ENCODE measurements at regions not wholly inside any gene's neighbourhood (a gene's known extent, or its start where the extent isn't known, plus 50 kb on each side); places are given as distances from the start of the nearest gene placed in this dataset.

GRCh38 chr18:59049721-59050660, 89.7 kb upstream of the SEC11C start:
- no peak for FAIRE-seq
- Histone ChIP-seq H4K5ac (ENCODE audit: insufficient read length, low read depth, low read length) (no peak overlapping the region), H4K20me1 (replicated peaks in 1 of 2; ENCODE audit: control insufficient read depth in 1 of 2, insufficient read depth in 2 of 2, low read length in 2 of 2) (no peaks in the 10 kb centered on the region), H3K27me3 (replicated peaks in 1 of 4; ENCODE audit: control insufficient read depth in 3 of 4, extremely low read depth in 1 of 4, insufficient read depth in 3 of 4, low read length in 3 of 4) (no peaks in the 10 kb centered on the region), H3K9ac (replicated peaks in 1 of 4; ENCODE audit: extremely low read depth in 1 of 4, low read depth in 3 of 4, low read length in 3 of 4) (no peak overlapping the region), H3K4me3 (ENCODE audit: extremely low read depth in 1 of 4, insufficient read depth in 2 of 4, low read depth in 3 of 4, low read length in 4 of 4) (no peak overlapping the region), H3K23ac (ENCODE audit: insufficient read length) (no peak overlapping the region), H2BK20ac (ENCODE audit: low read length) (no peak overlapping the region), H3K27ac (ENCODE audit: low read depth, low read length) (no peak overlapping the region), H3K14ac (ENCODE audit: insufficient read length) (no peak overlapping the region), H3K79me2 (ENCODE audit: control insufficient read depth in 1 of 2, insufficient read depth in 2 of 2, low read length in 2 of 2) (no peaks in the 10 kb centered on the region), H3K18ac (ENCODE audit: extremely low read depth, low read length) (no peak overlapping the region), H4K91ac (replicated peaks; ENCODE audit: insufficient read length, low read length) (peak overlapping the region; percentile 38), H4K8ac (ENCODE audit: extremely low read depth, insufficient read depth, low read length) (no peak overlapping the region; the same call in 1 of the 2 replicates), H2BK5ac (ENCODE audit: low read depth, low read length) (peak overlapping the region; percentile 48; the same call in 1 of the 2 replicates), H3K36me3 (ENCODE audit: control insufficient read depth in 2 of 4, insufficient read depth in 4 of 4, low read length in 3 of 4) (no peaks in the 10 kb centered on the region), H3K4me2 (ENCODE audit: insufficient read depth in 1 of 2, low read depth in 2 of 2, low read length in 2 of 2) (peak overlapping the region; percentile 12 to 32; a peak in 1 of 4 replicates), H3K4me1 (replicated peaks in 1 of 4; ENCODE audit: control insufficient read depth in 3 of 4, insufficient read depth in 4 of 4, low read length in 3 of 4) (peaks cover 5 to 11% (median 7%) of the 10 kb centered on the region in 4 experiments), H3K56ac (replicated peaks; ENCODE audit: insufficient read length, low read depth, low read length) (no peak overlapping the region), H3K4ac (replicated peaks; ENCODE audit: insufficient read length, low read depth, low read length) (no peak overlapping the region), H3K23me2 (ENCODE audit: low read depth, low read length) (no peaks in the 10 kb centered on the region), H3K9me3 (ENCODE audit: insufficient read depth in 2 of 2, low read depth in 1 of 2, low read length in 1 of 2) (no peaks in the 10 kb centered on the region), H2AFZ (ENCODE audit: low read length) (peak overlapping the region; percentile 36), H2BK120ac (replicated peaks; ENCODE audit: low read depth, low read length) (no peak overlapping the region), H2BK12ac (ENCODE audit: low read depth, low read length) (peak overlapping the region; percentile 44; the same call in 1 of the 2 replicates), H2AK5ac (ENCODE audit: low read depth, low read length) (no peak overlapping the region), H2BK15ac (ENCODE audit: low read length) (no peak overlapping the region), H3K79me1 (ENCODE audit: low read depth, low read length) (no peaks in the 10 kb centered on the region)
- DNase-seq (ENCODE audit: low read depth in 1 of 2, low spot score in 2 of 2) = peak in 1 of 2 experiments; percentile 55
- WGBS, 2 experiments (ENCODE audit: extremely low coverage in 1 of 2, insufficient coverage in 1 of 2, insufficient read length in 1 of 2, insufficient replicate concordance in 2 of 2, low coverage in 1 of 2, low lambda C conversion rate in 2 of 2, missing lambda C conversion rate in 1 of 2) = 68% methylated on average over 14 of the region's 14 CpGs; no CpG with 5 or more reads in 1 of the 2 experiments
- CTCF ChIA-PET (ENCODE audit: partially characterized antibody) = interaction anchor here (1.0 to 5.4 kb wide), 8 partner anchors 18 to 286 kb away, joined by 3 to 37 read pairs (median 3); no protein-coding TSS in a partner anchor
- POLR2A ChIA-PET (ENCODE audit: partially characterized antibody) = interaction anchor here (0.5 to 1.1 kb wide), 2 partner anchors 63 to 165 kb away, joined by 4 read pairs; no protein-coding TSS in a partner anchor
- TF ChIP-seq HDAC2 (IDR thresholded peaks at IDR 0.05; ENCODE audit: borderline replicate concordance in 1 of 2, low read depth in 2 of 2, low read length in 2 of 2) (no peak), CREB1 (IDR thresholded peaks at IDR 0.05) (no peak), CTBP2 (IDR thresholded peaks at IDR 0.05; ENCODE audit: borderline replicate concordance, insufficient read depth, insufficient read length, low read length) (no peak), SIRT6 (IDR thresholded peaks at IDR 0.05; ENCODE audit: low read length) (no peak), RFX5 (IDR thresholded peaks at IDR 0.05; ENCODE audit: borderline replicate concordance, low read depth, low read length) (no peak), NANOG (IDR thresholded peaks at IDR 0.05; ENCODE audit: insufficient read depth, low read depth, low read length, poor library complexity, severe bottlenecking) (no peak), SUZ12 (IDR thresholded peaks at IDR 0.05; ENCODE audit: low read length) (no peak), JUN (IDR thresholded peaks at IDR 0.05; ENCODE audit: low read depth, low read length) (no peak), MAFK (IDR thresholded peaks at IDR 0.05; ENCODE audit: low read depth, low read length) (no peak), MAX (IDR thresholded peaks at IDR 0.05) (no peak), TAF1 (IDR thresholded peaks at IDR 0.05; ENCODE audit: low read depth, low read length) (no peak), SP1 (IDR thresholded peaks at IDR 0.05; ENCODE audit: low read depth, low read length) (no peak)
